ENCODE measurements at regions not wholly inside any gene's neighbourhood (a gene's known extent, or its start where the extent isn't known, plus 50 kb on each side); places are given as distances from the start of the nearest gene placed in this dataset.

GRCh38 chr1:5577255-5578040, 414.8 kb downstream of the NPHP4 start:
- H3K36me3 Mint-ChIP-seq: no peaks in the 10 kb centered on the region
- H3K27ac Mint-ChIP-seq: no peak overlapping the region
- no peaks in the 10 kb centered on the region for H3K4me1 Mint-ChIP-seq (ENCODE audit: low read depth)
- H3K9me3 Mint-ChIP-seq (ENCODE audit: low read depth): no peaks in the 10 kb centered on the region
- no peak overlapping the region for H3K4me3 Mint-ChIP-seq
- peaks cover 7% of the 10 kb centered on the region for H3K27me3 Mint-ChIP-seq

DNA sequence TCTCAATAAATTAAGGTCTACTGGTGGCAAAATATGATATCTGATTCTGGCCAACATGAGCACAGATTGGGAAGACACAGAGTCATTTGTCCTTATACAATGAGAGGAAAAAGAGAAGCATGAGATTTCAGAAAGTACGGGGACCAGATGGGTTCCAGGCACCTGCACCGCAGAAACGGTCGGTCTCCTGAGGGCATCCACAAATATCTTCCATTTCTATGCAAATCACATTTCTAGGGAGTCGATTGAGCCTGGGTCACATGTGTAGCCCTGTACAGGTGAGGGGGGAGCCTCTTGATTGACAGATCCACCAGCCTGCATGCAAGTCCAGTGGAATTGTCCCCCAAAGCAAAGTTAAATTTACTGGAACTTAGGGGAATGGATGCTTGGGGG, 415.6 kb downstream of the NPHP4 start:
- H3K4me3 Mint-ChIP-seq: no peak overlapping the region
- no peaks in the 10 kb centered on the region for H3K9me3 Mint-ChIP-seq (ENCODE audit: low read depth)
- H3K4me1 Mint-ChIP-seq (ENCODE audit: low read depth): no peaks in the 10 kb centered on the region
- peaks cover 7% of the 10 kb centered on the region for H3K27me3 Mint-ChIP-seq
- no peak overlapping the region for H3K27ac Mint-ChIP-seq
- H3K36me3 Mint-ChIP-seq: no peaks in the 10 kb centered on the region

DNA sequence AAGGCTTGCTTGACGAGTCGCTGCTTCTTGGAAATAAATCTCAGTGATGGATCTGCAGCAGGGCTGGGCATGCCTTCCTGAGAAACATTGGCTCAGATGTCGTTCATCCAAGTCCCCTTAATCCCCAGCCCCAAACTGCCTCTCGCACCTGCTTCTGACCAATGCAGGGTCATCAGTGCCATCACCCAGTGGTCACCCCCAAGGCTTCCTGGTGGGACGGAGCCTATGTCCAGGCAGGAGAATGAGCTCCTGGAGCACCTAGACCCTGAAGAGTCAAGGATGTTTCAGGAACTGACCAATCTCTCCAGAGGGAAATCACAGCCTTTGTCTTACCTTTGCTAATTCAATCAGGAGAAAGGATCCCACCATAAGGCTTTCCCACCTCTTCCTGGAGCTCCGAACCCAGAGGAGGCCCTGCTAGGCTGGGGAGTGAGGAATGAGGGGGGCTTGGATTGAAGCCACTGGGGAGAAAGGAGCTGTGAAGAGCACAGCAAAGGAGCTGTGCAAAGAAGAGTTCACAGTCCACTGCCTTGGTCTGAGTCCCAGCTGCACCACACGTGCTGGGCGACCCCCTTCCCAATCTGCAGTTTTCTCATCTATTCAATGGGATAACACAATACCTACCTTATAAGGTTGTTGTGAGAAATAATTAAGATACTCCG, 416.1 kb downstream of the NPHP4 start:
- no peak overlapping the region for H3K27ac Mint-ChIP-seq

DNA sequence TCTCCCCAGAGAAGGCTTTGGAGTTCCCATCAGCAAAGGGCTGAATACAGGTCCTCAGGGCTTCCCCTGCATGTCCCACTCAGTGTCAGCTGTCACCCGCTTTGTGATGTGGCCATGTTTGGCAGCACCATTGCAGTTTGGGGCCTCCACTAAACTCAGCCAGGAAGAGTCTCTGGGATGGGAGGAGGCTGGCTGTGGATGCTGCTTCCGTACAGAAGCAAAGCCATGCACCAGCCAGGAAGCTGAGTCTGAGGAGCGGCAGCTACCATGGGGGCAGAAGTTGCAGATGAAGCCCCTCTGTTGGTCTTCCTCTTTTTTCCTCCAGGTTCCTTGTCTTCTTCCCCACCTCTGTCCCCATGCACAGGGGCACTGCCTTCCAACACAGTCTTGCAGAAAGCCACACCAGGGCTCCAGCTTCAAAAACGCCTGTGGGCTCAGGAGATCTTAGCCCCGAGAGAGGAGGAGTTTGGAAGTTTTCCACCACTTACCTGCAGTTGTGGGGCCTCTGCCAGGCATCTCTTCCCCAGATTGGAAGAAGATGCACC, 416.8 kb downstream of the NPHP4 start:
- no peaks in the 10 kb centered on the region for H3K36me3 Mint-ChIP-seq
- H3K27ac Mint-ChIP-seq: no peak overlapping the region
- H3K9me3 Mint-ChIP-seq (ENCODE audit: low read depth): no peaks in the 10 kb centered on the region
- no peaks in the 10 kb centered on the region for H3K4me1 Mint-ChIP-seq (ENCODE audit: low read depth)
- peaks cover 2% of the 10 kb centered on the region for H3K27me3 Mint-ChIP-seq
- no peak overlapping the region for H3K4me3 Mint-ChIP-seq

More for the DNA sequence above, 416.1 kb downstream of the NPHP4 start:
- H3K27me3 Mint-ChIP-seq: peaks cover 4% of the 10 kb centered on the region
- H3K36me3 Mint-ChIP-seq: no peaks in the 10 kb centered on the region
- H3K4me3 Mint-ChIP-seq: no peak overlapping the region
- H3K9me3 Mint-ChIP-seq (ENCODE audit: low read depth): no peaks in the 10 kb centered on the region
- H3K4me1 Mint-ChIP-seq (ENCODE audit: low read depth): no peaks in the 10 kb centered on the region

- Mint-ChIP-seq H3K36me3 (no peaks in the 10 kb centered on the region), H3K27ac (no peak overlapping the region), H3K4me3 (no peak overlapping the region), H3K27me3 (peaks cover 2% of the 10 kb centered on the region), H3K9me3 (ENCODE audit: low read depth) (no peaks in the 10 kb centered on the region), H3K4me1 (ENCODE audit: low read depth) (no peaks in the 10 kb centered on the region)
Measured at GRCh38 chr1:5574641-5575040, 417.6 kb downstream of the NPHP4 start.

GRCh38 chr1:5572794-5573193, 419.4 kb downstream of the NPHP4 start:
- H3K9me3 Mint-ChIP-seq (ENCODE audit: low read depth): no peaks in the 10 kb centered on the region
- no peak overlapping the region for H3K27ac Mint-ChIP-seq
- H3K36me3 Mint-ChIP-seq: no peaks in the 10 kb centered on the region
- no peaks in the 10 kb centered on the region for H3K4me1 Mint-ChIP-seq (ENCODE audit: low read depth)
- H3K4me3 Mint-ChIP-seq: no peak overlapping the region
- H3K27me3 Mint-ChIP-seq: no peaks in the 10 kb centered on the region

GRCh38 chr1:5571861-5572401, 420.3 kb downstream of the NPHP4 start:
- Mint-ChIP-seq H3K36me3 (no peaks in the 10 kb centered on the region), H3K27me3 (no peaks in the 10 kb centered on the region), H3K9me3 (ENCODE audit: low read depth) (no peaks in the 10 kb centered on the region)

DNA sequence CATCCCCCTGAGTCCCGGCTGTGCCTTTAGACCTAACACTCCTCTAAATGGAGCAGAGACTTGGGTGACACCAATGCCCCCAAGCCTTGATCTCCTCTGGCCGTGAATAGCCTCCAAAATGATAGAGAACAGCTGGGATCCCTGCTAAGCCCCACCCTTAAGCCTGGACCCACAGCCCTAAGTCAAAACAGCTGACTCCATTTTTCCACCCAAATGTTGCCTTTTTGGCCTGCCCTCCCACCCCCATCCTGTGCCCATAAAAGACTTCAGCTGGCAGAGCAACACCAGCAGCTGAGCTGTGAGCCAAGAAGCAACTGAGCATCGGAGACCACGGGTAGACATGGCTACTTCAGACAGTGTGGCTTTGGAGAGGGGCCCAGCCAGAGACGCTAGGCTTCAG, 420.8 kb downstream of the NPHP4 start:
- Mint-ChIP-seq H3K9me3 (ENCODE audit: low read depth) (no peaks in the 10 kb centered on the region), H3K4me1 (ENCODE audit: low read depth) (no peaks in the 10 kb centered on the region), H3K27me3 (no peaks in the 10 kb centered on the region), H3K4me3 (no peak overlapping the region), H3K27ac (no peak overlapping the region), H3K36me3 (no peaks in the 10 kb centered on the region)

More at GRCh38 chr1:5571861-5572401, 420.3 kb downstream of the NPHP4 start:
- Mint-ChIP-seq H3K4me1 (ENCODE audit: low read depth) (no peaks in the 10 kb centered on the region), H3K27ac (no peak overlapping the region), H3K4me3 (no peak overlapping the region)

DNA sequence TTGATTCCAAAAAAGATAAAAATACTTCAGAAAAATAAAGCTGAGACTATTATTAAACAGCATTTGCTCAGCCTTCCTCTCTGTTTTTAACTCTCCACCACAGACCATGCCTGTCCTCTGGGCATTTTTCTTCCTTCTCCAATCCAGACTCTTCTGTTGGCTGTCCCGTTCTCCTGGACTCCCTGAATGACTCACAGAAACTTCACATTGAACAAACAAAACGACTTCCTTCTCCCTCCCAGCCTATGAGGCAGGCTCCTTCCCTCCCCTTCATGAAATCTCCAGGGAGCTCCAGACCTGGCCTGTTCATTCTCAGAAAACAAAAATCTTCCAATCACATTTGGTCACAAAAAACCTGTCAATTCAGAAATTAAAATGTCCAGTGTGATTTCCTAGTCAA, 421.3 kb downstream of the NPHP4 start:
- Mint-ChIP-seq H3K4me1 (ENCODE audit: low read depth) (no peaks in the 10 kb centered on the region), H3K4me3 (no peak overlapping the region), H3K27ac (no peak overlapping the region), H3K27me3 (no peaks in the 10 kb centered on the region), H3K9me3 (ENCODE audit: low read depth) (no peaks in the 10 kb centered on the region), H3K36me3 (no peaks in the 10 kb centered on the region)

GRCh38 chr1:5568321-5568720, 423.9 kb downstream of the NPHP4 start:
- no peaks in the 10 kb centered on the region for H3K27me3 Mint-ChIP-seq
- H3K4me3 Mint-ChIP-seq: no peak overlapping the region
- H3K9me3 Mint-ChIP-seq (ENCODE audit: low read depth): no peaks in the 10 kb centered on the region
- no peak overlapping the region for H3K27ac Mint-ChIP-seq
- H3K36me3 Mint-ChIP-seq: no peaks in the 10 kb centered on the region
- H3K4me1 Mint-ChIP-seq (ENCODE audit: low read depth): no peaks in the 10 kb centered on the region

DNA sequence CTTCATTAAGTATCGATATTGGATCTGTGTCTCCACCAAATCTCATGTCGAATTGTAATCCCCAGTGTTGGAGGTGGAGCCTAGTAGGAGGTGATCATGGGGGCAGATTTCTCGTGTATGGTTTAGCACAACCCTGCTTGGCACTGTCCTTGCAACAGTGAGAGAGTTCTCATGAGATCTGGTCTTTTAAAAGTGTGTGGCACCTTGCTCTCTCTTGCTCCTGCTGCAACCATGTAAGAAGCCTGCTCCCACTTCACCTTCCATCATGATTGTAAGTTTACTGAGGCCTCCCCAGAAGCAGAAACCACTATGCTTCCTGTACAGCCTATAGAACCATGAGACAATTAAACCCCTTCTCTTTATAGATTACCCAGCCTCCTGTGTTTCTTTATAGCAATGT, 424.4 kb downstream of the NPHP4 start:
- no peak overlapping the region for H3K27ac Mint-ChIP-seq
- no peaks in the 10 kb centered on the region for H3K4me1 Mint-ChIP-seq (ENCODE audit: low read depth)
- no peaks in the 10 kb centered on the region for H3K36me3 Mint-ChIP-seq
- no peaks in the 10 kb centered on the region for H3K27me3 Mint-ChIP-seq
- H3K9me3 Mint-ChIP-seq (ENCODE audit: low read depth): no peaks in the 10 kb centered on the region
- H3K4me3 Mint-ChIP-seq: no peak overlapping the region

- Mint-ChIP-seq H3K27me3 (no peaks in the 10 kb centered on the region), H3K4me1 (ENCODE audit: low read depth) (no peaks in the 10 kb centered on the region), H3K27ac (no peak overlapping the region), H3K4me3 (no peak overlapping the region), H3K9me3 (ENCODE audit: low read depth) (no peaks in the 10 kb centered on the region), H3K36me3 (no peaks in the 10 kb centered on the region)
Measured at GRCh38 chr1:5566924-5567323, 425.3 kb downstream of the NPHP4 start.

DNA sequence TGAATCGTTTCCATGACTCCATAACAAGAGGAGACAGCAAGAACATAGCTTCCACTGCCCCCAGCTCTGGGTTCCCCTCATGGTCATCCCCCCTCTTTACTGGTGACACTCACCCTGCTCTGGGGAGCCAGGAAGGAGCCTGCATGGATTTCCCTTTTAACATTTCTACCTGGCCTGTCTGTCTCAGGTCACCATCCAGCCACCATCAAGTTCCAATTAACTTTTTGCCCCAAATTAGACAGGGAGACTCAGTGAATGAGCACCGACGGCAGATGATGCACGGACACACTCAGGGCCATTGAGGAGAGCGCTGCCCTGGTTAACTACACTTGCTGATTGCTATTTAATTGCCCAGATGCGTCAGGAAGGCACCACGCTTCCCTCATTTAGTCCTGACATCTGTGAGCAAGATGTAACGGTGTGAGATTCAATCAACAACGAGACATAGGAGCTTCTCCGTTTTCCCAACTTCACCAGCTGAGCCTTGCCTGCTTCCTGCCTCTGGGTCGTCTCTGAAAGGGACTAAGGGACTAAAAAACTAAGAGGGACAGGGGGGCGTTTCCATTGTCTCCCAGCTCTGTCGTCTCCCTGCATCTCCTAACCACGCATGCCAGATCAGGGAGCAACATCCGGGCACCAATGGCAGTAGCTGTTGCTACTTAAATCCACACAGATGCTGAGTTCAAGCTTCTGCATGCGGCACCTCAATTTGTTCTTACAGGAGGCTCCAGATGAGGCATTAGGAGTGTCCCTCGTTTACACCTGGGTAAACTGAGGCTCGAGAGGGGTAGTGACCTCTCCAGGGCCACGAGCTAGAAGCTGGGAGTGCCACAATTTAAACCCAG, 426.7 kb downstream of the NPHP4 start:
- Mint-ChIP-seq H3K9me3 (ENCODE audit: low read depth) (peaks cover 5% of the 10 kb centered on the region), H3K27me3 (no peaks in the 10 kb centered on the region), H3K4me1 (ENCODE audit: low read depth) (no peaks in the 10 kb centered on the region), H3K4me3 (no peak overlapping the region), H3K36me3 (no peaks in the 10 kb centered on the region), H3K27ac (no peak overlapping the region)

- Mint-ChIP-seq H3K9me3 (ENCODE audit: low read depth) (peaks cover 8% of the 10 kb centered on the region), H3K27me3 (no peaks in the 10 kb centered on the region), H3K36me3 (no peaks in the 10 kb centered on the region), H3K4me3 (no peak overlapping the region), H3K4me1 (ENCODE audit: low read depth) (no peaks in the 10 kb centered on the region), H3K27ac (no peak overlapping the region)
Measured at GRCh38 chr1:5564578-5565257, 427.5 kb downstream of the NPHP4 start.

Measured in activated naive CD8-positive, alpha-beta T cell (primary cell).